IMR-90 (cell line): ENCODE measurements at regions not wholly inside any gene's neighbourhood (a gene's known extent, or its start where the extent isn't known, plus 50 kb on each side); places are given as distances from the start of the nearest gene placed in this dataset.

ENCODE experiments used
- ATAC-seq: fragments of 200-7000 bp; cut with Tn5 transposase; 2 replicates; pipeline ENCODE4 v1.9.1; 2020; ENCODE audit warnings: low read depth, mild to moderate bottlenecking, moderate library complexity
- BruUV-seq: library from RNA; stranded (reverse); fragments of 400-500 nt; replicated peaks from 2 replicates; lab custom pipeline; 2021; lab: Mats Ljungman, UMichigan
- CTCF ChIA-PET: fragments of 300-600 bp; formaldehyde crosslinking; extraction: SDS; loops from one replicate; lab custom pipeline; 2021; ENCODE audit warnings: antibody characterized with exemption; lab: Yijun Ruan, JAX
- POLR2A ChIA-PET: fragments of 300-600 bp; sonication (Branson Sonifier 250); formaldehyde crosslinking; loops from one replicate; lab custom pipeline; 2022; ENCODE audit warnings: antibody characterized with exemption; ENCODE audit not compliant: unreplicated experiment; lab: Charles Lee
- DNase-seq: peaks from one replicate; pipeline ENCODE4 v3.0.0; 2013
- H2AFZ ChIP-seq: replicated peaks from 2 replicates; pipeline ENCODE3; 2013; ENCODE audit warnings: low read length, mild to moderate bottlenecking; ENCODE audit not compliant: poor library complexity
- H2AK5ac ChIP-seq: 2 replicates; pipeline ENCODE4 v1.6.1; 2013; ENCODE audit warnings: low read depth, low read length, inconsistent platforms
- H2AK9ac ChIP-seq: replicated peaks from 2 replicates; pipeline ENCODE3; 2013; ENCODE audit warnings: mild to moderate bottlenecking, low read depth, low read length, moderate library complexity; ENCODE audit not compliant: poor library complexity
- H2BK120ac ChIP-seq: 2 replicates; pipeline ENCODE4 v1.6.1; 2013; ENCODE audit warnings: low read depth, low read length, inconsistent platforms
- H2BK15ac ChIP-seq: 3 replicates; pipeline ENCODE4 v1.6.1; 2013; ENCODE audit warnings: low read depth, low read length, inconsistent platforms
- H2BK20ac ChIP-seq: 2 replicates; pipeline ENCODE4 v1.6.1; 2013; ENCODE audit warnings: low read depth, mild to moderate bottlenecking, inconsistent platforms, low read length, moderate library complexity
- H2BK5ac ChIP-seq: 2 replicates; pipeline ENCODE4 v1.6.1; 2013; ENCODE audit warnings: mild to moderate bottlenecking, low read depth, low read length, inconsistent platforms; ENCODE audit not compliant: poor library complexity, severe bottlenecking
- H3K14ac ChIP-seq: replicated peaks from 2 replicates; pipeline ENCODE4 v1.6.1; 2013; ENCODE audit warnings: low read depth, low read length, inconsistent platforms
- H3K18ac ChIP-seq: 2 replicates; pipeline ENCODE4 v1.6.1; 2013; ENCODE audit warnings: low read depth, low read length, control low read depth
- H3K23ac ChIP-seq: 2 replicates; pipeline ENCODE4 v1.6.1; 2013; ENCODE audit warnings: low read depth, low read length, inconsistent platforms
- H3K27ac ChIP-seq: 2 replicates; pipeline ENCODE4 v1.5.1; 2013; ENCODE audit warnings: mild to moderate bottlenecking, control low read depth, low read length; ENCODE audit not compliant: insufficient read depth
- H3K27me3 ChIP-seq: 2 replicates; pipeline ENCODE4 v1.6.1; 2013; ENCODE audit warnings: low read length; ENCODE audit not compliant: control insufficient read depth, insufficient read depth
- H3K36me3 ChIP-seq: 2 replicates; pipeline ENCODE4 v1.6.1; 2013; ENCODE audit warnings: low read length, mixed read lengths; ENCODE audit not compliant: control insufficient read depth, insufficient read depth
- H3K4ac ChIP-seq: 2 replicates; pipeline ENCODE4 v1.6.1; 2013; ENCODE audit warnings: low read depth, low read length, inconsistent platforms
- H3K4me1 ChIP-seq: 2 replicates; pipeline ENCODE4 v1.6.1; 2013; ENCODE audit warnings: low read length, mixed read lengths; ENCODE audit not compliant: control insufficient read depth, insufficient read depth
- H3K4me2 ChIP-seq: 2 replicates; pipeline ENCODE4 v1.6.1; 2013; ENCODE audit warnings: low read depth, mild to moderate bottlenecking, control low read depth, low read length, moderate library complexity
- H3K4me3 ChIP-seq: 2 replicates; pipeline ENCODE4 v1.5.1; 2013; ENCODE audit warnings: low read depth, mild to moderate bottlenecking, control low read depth, low read length, moderate library complexity; ENCODE audit not compliant: insufficient read depth
- H3K56ac ChIP-seq: 2 replicates; pipeline ENCODE4 v1.6.1; 2013; ENCODE audit warnings: low read length, inconsistent platforms; ENCODE audit not compliant: insufficient read depth; ENCODE audit errors: extremely low read depth
- H3K79me1 ChIP-seq, 2 experiments: 2 replicates each; pipeline ENCODE4 v1.6.1; 2013; ENCODE audit warnings: low read length in 2 of 2, inconsistent platforms in 1 of 2, low read depth in 1 of 2
- H3K9ac ChIP-seq: 2 replicates; pipeline ENCODE4 v1.6.1; 2013; ENCODE audit warnings: low read depth, low read length, control low read depth
- H3K9me1 ChIP-seq: 2 replicates; pipeline ENCODE4 v1.6.1; 2013; ENCODE audit warnings: low read length, inconsistent platforms; ENCODE audit not compliant: insufficient read depth
- H3K9me3 ChIP-seq: 2 replicates; pipeline ENCODE4 v1.6.1; 2013; ENCODE audit warnings: low read length; ENCODE audit not compliant: control insufficient read depth, insufficient read depth
- H4K20me1 ChIP-seq: 2 replicates; pipeline ENCODE4 v1.6.1; 2013; ENCODE audit warnings: low read length, inconsistent platforms; ENCODE audit not compliant: insufficient read depth
- H4K5ac ChIP-seq: 2 replicates; pipeline ENCODE4 v1.6.1; 2013; ENCODE audit warnings: mild to moderate bottlenecking, low read depth, low read length, control low read depth
- H4K8ac ChIP-seq, 2 experiments: 2 replicates each; pipeline ENCODE4 v1.6.1; 2013; ENCODE audit warnings: low read depth in 2 of 2, low read length in 2 of 2, control low read depth in 1 of 2, inconsistent platforms in 1 of 2
- H4K91ac ChIP-seq: 2 replicates; pipeline ENCODE4 v1.6.1; 2013; ENCODE audit warnings: low read depth, low read length, inconsistent platforms; ENCODE audit not compliant: insufficient read depth
- CHD1 ChIP-seq: IDR thresholded peaks from 2 replicates; pipeline ENCODE4 v1.6.1; 2012; ENCODE audit warnings: low read depth, low read length, improper control_type of control experiment
- RCOR1 ChIP-seq: IDR thresholded peaks from 2 replicates; pipeline ENCODE4 v1.6.1; 2012; ENCODE audit warnings: mild to moderate bottlenecking, low read length, improper control_type of control experiment; ENCODE audit not compliant: insufficient replicate concordance
- WGBS, 2 experiments: methylation state at CpG; one replicate each; pipeline versions ENCODE4 v1.1.5 to v1.1.7; 2013; ENCODE audit warnings: missing lambda C conversion rate in 2 of 2; ENCODE audit not compliant: insufficient read length in 1 of 2; ENCODE audit errors: extremely low coverage in 2 of 2; 5-methylcytosine and 5-hydroxymethylcytosine counted together
- dilution Hi-C: fragments of 300-500 bp; cut with HindIII; formaldehyde crosslinking; loops from one replicate; pipeline ENCODE4 v1.14.3; 2018; ENCODE audit warnings: low sequenced_read_pairs; ENCODE audit not compliant: unreplicated experiment
- in situ Hi-C: fragments of 300-500 bp; cut with MboI; formaldehyde crosslinking; loops from 3 replicates; pipeline ENCODE4 v1.14.3; 2019; ENCODE audit warnings: low sequenced_read_pairs, inconsistent platforms, mixed read lengths
- intact Hi-C: fragments of 100-400 bp; cut with micrococcal nuclease; formaldehyde crosslinking; loops from 2 replicates; pipeline ENCODE4 v1.10.0; 2022

- no peak overlapping the region for H2BK15ac ChIP-seq
- in situ Hi-C loops (no loop called here), intact Hi-C loops (no loop called here), dilution Hi-C loops (no loop called here)
- H2BK120ac ChIP-seq: no peak overlapping the region
- BruUV-seq: no TSS peak
- ATAC-seq (no peak), DNase-seq (no peak)
- H3K4me2 ChIP-seq: no peak overlapping the region
- no peaks in the 10 kb centered on the region for H3K27me3 ChIP-seq
- H3K56ac ChIP-seq: no peak overlapping the region
- H3K79me1 ChIP-seq: no peaks in the 10 kb centered on the region
- no peaks in the 10 kb centered on the region for H3K36me3 ChIP-seq
- H4K8ac ChIP-seq: no peak overlapping the region
- H4K5ac ChIP-seq: no peak overlapping the region
- H3K4ac ChIP-seq: no peak overlapping the region
- H3K18ac ChIP-seq: no peak overlapping the region
- no peak overlapping the region for H3K23ac ChIP-seq
- no peak overlapping the region for H4K91ac ChIP-seq
- no peak overlapping the region for H3K4me3 ChIP-seq
- no peak for TF ChIP-seq RCOR1
- no peak for TF ChIP-seq CHD1
- POLR2A ChIA-PET: no interaction called here
- no peak overlapping the region for H2AK9ac ChIP-seq
- H3K9ac ChIP-seq: no peak overlapping the region
- H3K14ac ChIP-seq: no peak overlapping the region
- WGBS, 2 experiments: no CpG with 5 or more reads among the region's 1 CpG
- H4K20me1 ChIP-seq: no peaks in the 10 kb centered on the region
- no peaks in the 10 kb centered on the region for H3K4me1 ChIP-seq
- H2AK5ac ChIP-seq: no peak overlapping the region
- H3K9me3 ChIP-seq: no peaks in the 10 kb centered on the region
- no peak overlapping the region for H2BK20ac ChIP-seq
- H2BK5ac ChIP-seq: no peak overlapping the region
- no peak overlapping the region for H3K27ac ChIP-seq
- H3K9me1 ChIP-seq: no peaks in the 10 kb centered on the region
- CTCF ChIA-PET: no interaction called here
- no peak overlapping the region for H2AFZ ChIP-seq
Measured at GRCh38 chr13:78753435-78753834, 94.5 kb upstream of the OBI1 start.
